ENCODE measurements at regions not wholly inside any gene's neighbourhood (a gene's known extent, or its start where the extent isn't known, plus 50 kb on each side); places are given as distances from the start of the nearest gene placed in this dataset.
"Not testable (repeated sequence)": the region's sequence is repeated elsewhere in the genome, so short reads cannot be mapped to it uniquely, and the experiment has no call there.

DNA sequence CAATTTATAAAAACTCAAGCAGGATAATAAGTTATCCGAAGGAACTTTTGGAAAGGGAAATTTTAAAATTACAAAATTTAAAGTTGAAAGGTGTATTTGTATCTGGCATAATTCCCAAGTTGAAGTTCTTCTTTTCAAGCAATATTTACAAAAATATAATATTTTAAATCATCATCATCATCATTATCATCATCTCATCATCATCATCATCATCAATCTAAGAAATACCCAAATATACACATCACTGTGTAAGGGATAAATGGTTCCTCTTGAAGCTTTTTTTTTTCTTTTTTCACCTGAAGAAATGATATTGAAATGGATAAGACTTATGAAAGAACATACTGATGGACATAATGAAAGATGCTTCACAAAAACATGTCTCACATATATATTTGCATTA lies 254.9 kb upstream of the ARRDC3 start:
- no peak for DNase-seq

DNA sequence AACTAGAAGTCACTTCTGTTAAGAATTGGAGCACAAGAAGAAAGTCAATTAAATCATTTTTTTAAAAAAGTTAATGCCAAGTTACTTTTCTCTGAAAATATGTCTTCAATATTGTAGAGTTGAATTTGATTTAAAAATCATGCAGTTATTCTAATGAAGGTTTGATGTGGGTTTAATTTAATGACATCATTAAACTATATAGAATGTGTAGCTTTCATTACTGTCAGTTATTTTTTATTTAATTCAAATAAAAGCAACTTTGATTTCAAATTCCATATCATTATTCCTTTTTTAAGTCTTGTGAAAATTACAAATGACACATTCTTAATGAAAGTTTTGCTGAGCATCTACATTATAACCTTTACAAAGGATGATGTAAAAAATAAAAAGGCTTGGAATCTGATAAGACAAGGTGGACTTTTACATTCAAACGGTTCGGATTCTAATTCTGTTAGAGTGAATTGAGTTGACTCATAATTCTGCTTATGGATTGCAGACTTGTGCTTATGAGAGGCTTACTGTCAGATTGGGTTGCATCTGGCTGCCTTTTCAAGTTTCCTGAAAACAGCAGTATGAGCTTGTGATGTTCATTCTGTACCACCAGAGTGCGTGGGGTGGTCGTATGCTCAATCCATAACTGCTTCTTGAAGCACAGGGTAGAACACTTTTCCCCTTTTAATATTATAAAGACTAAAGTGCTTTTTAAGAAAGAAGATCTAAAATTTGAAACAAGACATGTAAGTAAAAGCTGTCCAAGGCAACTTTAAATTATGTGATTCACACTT lies 253.0 kb upstream of the ARRDC3 start:
- DNase-seq, result no peak

DNA sequence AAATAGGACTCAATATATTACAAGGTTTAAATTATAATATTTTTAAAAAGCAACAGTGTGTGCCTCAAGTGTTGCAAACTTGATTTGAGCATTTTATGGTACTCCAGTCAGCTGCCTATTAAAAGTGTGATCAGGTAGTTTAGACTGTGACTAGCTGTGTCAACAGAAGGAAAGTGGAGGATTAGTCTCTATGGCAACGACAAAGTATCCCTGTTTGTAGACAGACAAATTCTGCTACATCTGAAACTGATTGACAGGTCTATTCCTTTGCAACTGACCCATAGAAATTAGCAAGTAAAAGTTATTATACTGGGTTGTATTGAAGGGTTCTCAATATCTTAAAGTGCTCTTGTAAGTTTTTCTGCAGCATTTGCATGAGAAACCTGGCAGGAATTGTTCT lies 249.8 kb upstream of the ARRDC3 start:
- peak in 1 of 2 experiments; percentile 1 for DNase-seq

DNA sequence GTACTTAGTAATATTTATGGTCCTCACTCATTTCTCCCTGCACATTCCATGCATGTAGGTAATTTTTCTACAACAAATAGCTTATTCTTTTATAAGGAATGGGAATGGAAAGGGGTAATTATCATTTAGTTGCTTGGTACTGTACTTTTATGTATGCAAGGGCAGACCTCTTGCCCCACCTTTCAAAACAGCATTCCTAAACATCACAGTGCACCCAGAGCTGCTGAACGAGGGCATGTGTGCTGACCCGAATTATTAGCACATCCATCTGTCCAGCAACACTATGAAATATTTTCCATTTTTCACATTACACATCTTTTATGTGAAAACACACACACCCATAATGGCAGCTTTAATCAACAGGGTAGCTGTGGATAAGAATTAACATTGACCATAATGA lies 228.6 kb upstream of the ARRDC3 start:
- no peak for DNase-seq

DNA sequence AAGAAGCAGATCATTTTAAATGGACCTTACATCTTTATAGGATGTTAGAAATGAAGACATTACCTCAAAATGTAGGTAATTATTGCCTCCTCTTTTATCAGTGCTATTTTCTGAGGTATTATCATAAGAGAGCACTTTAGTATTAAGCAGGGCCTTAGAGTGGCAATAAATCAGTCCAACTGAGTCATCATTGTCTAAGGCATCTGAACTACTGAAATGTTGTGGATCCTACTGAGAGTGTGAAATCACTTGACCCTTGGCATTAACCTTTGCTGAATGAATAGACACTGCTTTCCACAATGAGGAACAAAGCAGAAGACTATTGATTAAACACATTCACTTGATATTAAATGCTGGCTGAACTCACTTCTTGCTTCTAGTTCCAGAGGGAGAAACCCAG lies 224.6 kb upstream of the ARRDC3 start:
- no peak for DNase-seq

DNA sequence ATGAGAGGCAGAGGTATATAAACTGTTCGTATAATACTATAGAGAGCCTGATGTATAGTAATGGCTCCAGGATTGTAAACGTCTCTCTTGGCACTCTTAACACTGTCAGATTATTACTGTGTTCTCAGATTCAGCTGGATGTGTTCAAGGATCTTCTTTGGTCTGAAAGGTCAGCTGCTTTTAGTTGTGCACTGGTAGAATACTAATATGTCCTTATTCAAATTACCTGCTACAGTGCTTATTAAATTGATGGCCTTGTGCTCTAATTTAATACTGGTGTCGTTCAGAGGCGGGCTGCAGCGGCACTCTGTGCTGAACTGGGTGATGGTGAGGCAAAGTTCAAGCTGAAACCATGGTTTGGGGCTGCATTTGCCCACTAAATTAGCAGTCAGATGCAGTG lies 216.7 kb upstream of the ARRDC3 start:
- DNase-seq, result no peak

DNA sequence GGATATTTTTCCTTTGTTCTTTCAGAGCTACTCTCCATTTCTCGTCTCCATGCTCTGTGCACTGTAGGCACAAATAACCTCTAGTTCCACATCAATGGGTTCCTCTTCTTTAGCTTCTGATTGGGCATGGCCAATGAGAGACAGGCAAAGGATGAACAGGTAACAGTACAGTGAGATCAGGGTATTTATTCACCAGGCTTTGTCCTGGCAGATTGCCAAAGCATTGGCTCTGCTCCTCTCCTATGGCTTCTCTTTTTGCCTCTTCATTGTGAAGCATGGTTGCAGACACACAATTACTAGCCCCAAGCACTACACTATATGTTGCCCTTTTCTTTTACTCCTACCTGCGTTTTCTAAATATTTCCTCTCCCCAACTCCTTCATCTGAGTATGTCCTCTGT lies 215.1 kb upstream of the ARRDC3 start:
- DNase-seq, result no peak

DNA sequence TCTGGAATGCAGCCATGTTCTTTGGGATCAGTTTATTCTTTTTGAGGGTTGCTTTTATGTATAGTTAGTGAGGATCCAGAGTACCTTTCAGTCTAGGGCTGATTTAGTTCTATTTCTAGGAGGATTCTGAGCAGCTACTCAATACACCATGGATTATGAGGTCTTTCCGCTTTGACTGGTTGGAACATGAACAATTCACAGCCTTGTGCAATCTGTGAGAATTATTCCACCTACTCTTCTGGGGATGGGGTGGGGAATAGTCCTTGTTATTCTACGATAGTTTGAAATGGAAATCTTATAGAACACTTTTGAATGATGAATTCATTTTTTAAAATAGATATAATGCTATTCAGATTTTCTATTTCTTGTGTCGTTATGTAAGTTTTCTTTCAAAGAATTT lies 212.3 kb upstream of the ARRDC3 start:
- no peak for DNase-seq

DNA sequence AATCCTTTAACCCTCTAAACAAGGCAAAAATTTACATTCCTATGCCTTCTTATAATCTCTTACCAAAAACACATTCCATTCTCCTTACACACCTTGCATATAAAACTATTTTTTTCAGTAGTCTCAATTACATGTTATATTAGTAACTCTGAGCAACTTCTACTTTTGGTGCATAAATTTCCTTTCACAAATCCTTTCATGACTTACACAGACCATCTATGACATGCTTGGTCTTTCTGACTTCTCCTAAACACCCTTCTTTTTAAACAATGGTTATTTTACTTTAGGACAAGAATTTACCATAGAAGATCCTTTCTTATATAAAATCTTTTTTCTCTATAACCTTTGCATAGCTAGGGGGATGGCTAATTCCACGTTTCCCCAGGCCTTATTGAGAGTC lies 208.0 kb upstream of the ARRDC3 start:
- no peak for DNase-seq

DNA sequence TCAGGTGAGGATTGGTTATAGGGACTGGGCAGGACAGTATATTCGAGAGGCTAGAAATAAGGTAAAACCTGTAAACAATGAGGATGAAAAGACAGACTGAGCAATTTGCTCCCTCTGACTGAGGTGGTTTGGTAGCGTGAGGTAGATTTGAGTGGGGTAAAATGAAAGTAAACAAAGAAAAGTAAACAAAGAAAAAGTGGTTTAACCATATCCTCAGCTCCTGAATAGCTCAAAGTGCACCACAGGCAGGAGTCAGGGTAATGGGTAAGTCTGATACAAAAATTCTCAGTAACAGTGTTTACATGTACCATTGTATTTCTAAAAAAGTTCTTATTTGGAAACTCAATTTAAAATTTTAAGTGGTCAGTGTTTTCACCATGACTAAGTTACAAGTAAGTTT lies 203.1 kb upstream of the ARRDC3 start:
- DNase-seq, result no peak

DNA sequence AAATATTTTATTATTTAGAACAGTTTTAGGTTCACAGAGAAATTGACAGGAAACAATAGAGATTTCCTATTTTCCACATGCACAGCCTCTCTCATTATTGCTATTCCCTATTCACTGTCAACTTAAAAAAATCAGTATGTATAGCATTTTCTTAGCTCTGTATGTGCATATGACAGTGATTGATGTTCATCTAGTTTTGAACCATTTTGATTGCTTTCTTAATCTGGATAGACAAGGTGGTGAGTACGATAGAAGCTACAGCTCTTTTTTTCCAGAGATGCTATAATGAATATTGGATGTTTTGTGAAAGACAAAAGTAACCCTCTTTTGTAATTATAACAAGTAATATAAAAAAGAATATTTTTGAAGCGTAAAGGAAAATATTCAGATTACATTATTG lies 201.2 kb upstream of the ARRDC3 start:
- no peak for DNase-seq

DNA sequence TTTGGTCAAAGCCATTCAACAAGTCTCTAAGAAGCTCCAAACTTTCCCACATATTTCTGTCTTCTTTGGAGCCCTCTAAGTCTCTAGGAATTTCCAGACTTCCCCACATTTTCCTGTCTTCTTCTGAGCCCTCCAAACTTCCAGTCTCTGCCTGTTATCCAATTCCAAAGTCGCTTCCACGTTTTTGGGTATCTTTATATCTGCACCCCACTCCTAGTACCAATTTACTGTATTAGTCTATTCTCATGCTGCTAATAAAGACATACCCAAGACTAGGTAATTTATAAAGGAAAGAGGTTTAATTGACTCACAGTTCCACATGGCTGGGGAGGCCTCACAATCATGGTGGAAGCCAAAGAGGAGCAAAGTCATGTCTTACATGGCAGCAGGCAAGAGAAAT lies 182.9 kb upstream of the ARRDC3 start:
- not testable (repeated sequence) for DNase-seq

DNA sequence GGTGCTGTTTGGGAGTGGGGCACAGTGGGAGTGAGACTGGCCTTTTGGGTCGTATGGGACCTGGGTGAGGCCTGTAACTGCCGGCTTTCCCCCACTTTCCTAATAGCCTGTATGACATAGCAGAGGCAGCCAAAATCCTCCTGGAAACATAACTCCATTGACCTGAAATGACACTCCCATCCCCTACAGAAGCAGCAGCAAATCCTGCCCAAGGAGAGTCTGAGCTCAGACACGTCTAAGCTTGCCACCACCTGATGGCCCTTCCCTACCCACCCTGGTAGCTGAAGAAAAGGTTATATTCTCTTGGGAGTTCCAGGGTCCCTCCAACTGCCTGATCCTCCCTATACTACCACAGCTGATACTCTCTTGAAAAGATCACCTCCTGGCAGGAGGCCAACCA lies 179.8 kb upstream of the ARRDC3 start:
- no peak for DNase-seq

DNA sequence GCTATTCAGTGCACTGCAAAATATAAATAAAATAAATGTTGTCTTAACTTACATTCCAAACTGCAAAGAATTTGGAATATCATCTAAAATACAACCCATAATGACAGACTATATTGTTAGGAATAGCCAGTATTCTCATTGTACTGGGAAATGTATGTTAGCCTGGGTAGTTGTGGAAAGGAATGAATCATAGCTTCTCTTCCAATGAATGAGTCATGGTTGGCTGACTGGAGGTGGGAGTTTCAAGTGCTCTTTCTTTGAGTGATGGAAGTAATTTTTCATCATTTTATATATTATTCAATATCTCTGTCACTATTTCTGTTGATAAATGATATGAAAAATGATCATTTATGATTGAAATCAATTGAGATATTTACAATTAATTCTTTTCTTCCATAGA lies 158.6 kb upstream of the ARRDC3 start:
- DNase-seq, result no peak

DNA sequence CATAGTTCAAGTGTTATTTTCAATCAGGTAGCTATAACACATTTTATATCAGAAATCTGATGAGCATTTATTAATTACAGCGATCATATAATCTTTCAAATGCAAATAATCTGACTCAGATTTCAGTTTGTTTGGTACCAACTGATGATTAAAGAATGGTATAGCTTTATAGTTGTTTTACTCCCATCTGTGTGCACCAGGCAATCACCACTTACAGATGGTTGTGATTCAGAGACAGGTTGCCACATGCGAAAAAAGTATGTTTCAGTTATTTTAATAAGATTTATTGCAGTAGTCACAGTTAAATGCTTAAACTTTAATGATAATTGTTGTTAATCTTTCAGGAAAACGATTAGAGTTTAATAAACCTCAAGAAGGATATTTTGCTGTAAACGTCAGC lies 155.1 kb upstream of the ARRDC3 start:
- DNase-seq, result no peak

DNA sequence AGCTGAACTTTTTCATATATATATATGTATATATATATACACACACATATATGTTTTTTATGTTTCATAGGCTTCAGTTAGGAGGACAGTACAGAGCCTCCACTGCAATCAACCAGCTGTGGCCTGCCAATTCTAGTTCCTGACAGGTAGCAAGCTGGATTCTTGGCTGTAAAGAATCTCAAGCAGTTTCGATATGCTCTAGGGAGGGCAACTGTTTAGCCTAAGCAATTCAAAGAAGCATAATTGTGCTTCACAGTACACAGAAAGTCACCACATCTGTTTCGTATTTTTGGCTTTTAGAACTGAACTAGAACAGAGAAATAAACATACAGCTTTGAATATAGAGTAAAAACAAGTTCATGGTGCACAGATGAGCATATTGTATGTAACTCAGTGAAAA lies 152.4 kb upstream of the ARRDC3 start:
- no peak for DNase-seq

DNA sequence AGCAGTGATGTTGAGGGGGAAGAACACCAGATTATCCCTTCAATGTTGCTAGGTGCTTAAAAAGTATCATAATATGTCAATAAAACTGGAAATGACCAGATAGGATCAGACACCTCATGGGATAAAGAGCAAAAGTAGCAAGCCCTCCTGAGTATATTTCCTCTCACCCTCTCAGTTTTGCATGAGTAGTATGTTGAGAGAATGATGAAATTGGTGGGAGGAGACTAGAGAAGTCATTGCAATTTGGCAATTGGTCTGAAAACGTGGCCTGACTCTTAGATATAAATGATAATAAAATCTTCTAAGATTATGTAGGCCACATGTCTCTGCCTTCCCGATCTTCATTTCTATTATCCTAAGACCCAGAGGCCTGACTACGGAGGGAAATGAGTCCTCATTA lies 151.2 kb upstream of the ARRDC3 start:
- DNase-seq, result no peak

DNA sequence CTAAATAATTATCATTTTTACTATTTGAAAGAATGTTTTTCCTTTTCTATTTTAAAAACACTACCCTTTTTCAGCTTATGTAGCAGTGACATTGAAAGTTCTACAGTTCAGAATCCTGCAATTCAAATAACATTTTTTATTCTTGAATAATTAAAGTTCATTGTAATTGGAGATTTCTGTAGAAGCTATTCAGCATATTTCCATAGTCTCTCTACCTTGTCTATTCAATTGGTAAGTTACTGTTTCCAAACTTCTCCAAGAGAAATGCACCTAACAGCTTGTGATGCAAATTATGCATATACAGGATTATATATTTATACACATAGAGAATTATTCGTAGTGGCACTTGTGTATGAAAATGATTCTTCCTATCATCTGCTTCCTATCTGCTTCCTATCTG lies 149.7 kb upstream of the ARRDC3 start:
- DNase-seq, result no peak

DNA sequence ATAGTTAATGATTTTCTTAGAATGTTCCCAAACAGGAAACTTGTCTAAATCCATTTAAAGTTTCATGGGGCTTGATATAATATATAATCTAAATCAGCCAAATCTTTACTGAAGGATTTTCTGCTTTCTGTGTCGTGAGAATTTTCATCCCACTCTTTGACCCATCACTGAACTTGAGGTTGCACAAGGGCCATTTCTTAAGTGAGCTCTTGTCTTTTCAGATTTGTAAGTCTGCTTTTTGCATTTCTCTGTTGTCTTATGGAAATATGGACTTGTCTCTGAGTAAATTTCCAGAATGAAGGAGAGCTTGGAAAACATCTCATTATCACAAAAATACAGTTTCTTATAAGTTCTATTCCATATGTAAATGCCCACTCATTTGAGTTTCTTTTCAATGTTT lies 149.2 kb upstream of the ARRDC3 start:
- no peak for DNase-seq

DNA sequence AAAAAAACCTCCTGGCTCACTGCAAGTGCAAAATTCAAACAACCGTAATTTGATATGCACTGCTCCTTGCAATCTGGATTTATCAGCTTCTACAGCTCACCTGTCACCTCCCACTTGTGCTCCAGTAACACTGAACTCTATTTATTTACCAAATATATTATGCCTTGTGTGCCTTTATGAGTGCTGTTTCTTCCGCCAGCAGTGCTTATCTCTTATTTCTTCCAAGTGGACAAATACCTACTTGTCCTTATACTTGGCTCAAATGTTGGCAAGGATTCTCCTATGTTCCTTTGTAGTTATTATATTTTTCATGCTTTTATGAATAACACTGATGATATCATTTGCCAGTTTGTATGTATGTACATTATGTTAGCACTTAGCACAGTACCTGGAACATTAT lies 145.7 kb upstream of the ARRDC3 start:
- DNase-seq, result no peak

DNA sequence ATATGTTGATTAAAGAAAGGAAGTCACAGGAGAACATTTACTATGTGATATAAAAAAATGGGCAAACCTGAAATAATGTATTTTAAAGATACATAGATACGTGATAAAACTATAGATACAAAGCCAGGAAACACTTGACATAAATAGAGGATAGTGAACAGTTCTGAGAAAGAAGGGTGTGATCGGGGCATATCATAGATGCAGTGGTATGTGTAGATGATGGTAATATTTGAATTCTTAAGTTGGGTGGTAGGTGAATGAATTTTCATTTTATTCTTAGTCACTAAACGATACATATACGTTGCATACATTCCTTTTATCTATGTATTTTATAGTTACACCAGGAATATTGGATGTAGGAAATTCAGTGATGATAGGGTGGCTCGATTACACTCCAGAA lies 138.7 kb upstream of the ARRDC3 start:
- no peak for DNase-seq

DNA sequence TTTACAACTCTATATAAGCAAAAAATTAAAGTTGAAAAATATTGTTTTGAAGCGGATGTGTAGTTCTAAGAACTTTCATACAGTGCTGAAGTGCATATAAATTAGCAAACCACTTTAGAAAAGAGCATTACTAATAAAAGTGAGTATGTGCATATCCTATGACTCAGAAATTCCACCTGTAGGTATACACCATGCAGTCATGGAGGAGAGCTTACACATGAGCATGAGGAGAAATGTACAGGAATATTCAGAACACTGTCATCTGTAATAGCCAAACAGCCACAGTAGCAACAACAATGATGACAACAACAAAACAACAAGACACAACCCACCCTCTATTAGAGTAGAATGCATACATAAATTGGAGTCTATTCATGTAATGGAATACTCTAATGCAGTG lies 138.2 kb upstream of the ARRDC3 start:
- no peak for DNase-seq

DNA sequence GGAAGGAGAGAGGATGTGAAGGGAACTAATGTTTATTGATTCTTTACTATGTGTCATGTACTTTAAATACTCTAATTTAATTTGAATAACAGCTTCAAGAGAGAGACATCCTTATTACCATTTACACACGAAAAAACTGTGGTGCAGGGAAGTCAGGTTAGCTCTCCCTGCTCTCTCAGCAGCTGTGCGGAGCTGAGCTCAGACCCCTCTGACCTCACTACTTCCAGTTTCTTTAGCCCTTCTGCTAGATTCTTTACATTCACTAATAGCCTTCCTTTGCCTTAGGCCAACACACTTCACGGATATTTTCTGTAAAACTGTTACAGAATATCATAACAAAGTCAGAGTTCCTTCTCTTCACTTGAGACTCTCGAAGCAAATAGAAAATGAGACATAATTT lies 131.3 kb upstream of the ARRDC3 start:
- no peak for DNase-seq

DNA sequence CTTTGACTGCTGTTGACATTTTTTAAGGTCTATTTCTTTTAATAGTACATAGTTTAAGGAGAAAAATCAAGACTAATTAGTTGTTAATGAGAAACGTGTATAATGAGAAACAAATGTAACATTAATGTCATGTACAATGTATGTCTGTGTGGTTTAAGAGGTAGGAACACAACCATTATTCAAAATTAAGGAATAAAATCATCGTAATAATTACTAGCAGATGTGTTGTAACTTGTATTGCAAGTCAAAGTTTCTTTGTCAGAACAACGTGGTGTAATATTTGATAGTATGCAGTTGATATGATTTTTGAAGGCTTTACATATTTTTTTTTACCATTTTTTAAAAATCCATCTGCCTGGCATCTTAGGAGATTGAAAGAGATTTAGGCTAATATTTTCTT lies 120.2 kb upstream of the ARRDC3 start:
- no peak for DNase-seq

DNA sequence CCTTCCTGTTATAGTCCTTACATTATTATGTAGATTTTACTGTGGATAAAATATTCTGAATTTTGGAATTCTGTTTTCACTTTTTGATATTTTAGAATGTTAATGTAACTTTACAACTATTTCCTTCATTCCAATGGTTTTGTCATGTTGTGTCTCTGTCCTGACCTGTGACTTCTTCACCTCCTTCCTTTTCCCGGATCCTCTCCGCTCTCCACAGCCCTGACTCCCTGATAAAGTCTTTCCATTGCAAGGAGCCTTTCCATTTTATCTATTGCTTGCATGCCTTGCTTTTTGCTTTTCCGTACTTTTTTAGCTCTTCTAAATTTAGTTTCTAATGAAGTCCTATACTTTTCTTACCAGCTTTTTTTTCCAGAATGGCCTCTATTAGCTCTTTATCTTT lies 117.6 kb upstream of the ARRDC3 start:
- no peak for DNase-seq
